ENCODE measurements at regions not wholly inside any gene's neighbourhood (a gene's known extent, or its start where the extent isn't known, plus 50 kb on each side); places are given as distances from the start of the nearest gene placed in this dataset.
"Not testable (repeated sequence)": the region's sequence is repeated elsewhere in the genome, so short reads cannot be mapped to it uniquely, and the experiment has no call there.

- not testable (repeated sequence) for TF ChIP-seq CTCF, POLR2A (IDR thresholded peaks at IDR 0.05)
These were observed 94.2 kb downstream of the TEX36 start for GRCh38 chr10:125588738-125589137.

Measured in adrenal gland (tissue), 5 donors.